Neural cell (in vitro differentiated cells): ENCODE measurements at regions not wholly inside any gene's neighbourhood (a gene's known extent, or its start where the extent isn't known, plus 50 kb on each side); places are given as distances from the start of the nearest gene placed in this dataset.

Source experiments
- H2AFZ ChIP-seq: fragments of 200-600, 300-800 bp; sonication (generic), shearing (Covaris generic); 2 replicates; pipeline ENCODE4 v1.6.0; 2014; ENCODE audit warnings: low read depth, mild to moderate bottlenecking, antibody characterized with exemption, low read length, moderate library complexity
- H3F3A ChIP-seq: fragments of 200-600 bp; shearing (Covaris generic); 2 replicates; pipeline ENCODE4 v1.6.1; 2016; ENCODE audit warnings: mild to moderate bottlenecking, moderate library complexity, mixed read lengths, antibody characterized with exemption, low read length; ENCODE audit not compliant: insufficient read depth, poor library complexity, severe bottlenecking
- H3K27ac ChIP-seq: fragments of 200-600, 300-800 bp; sonication (generic), shearing (Covaris generic); 2 replicates; pipeline ENCODE4 v1.5.1; 2014; ENCODE audit warnings: mild to moderate bottlenecking, low read length, moderate library complexity
- H3K27me3 ChIP-seq: fragments of 300-800, 200-600 bp; sonication (generic), shearing (Covaris generic); 2 replicates; pipeline ENCODE4 v1.6.0; 2014; ENCODE audit warnings: mild to moderate bottlenecking, low read depth, low read length, moderate library complexity; ENCODE audit not compliant: insufficient read depth
- H3K36me3 ChIP-seq: fragments of 300-800, 200-600 bp; sonication (generic), shearing (Covaris generic); 2 replicates; pipeline ENCODE4 v1.5.1; 2014; ENCODE audit warnings: mild to moderate bottlenecking, antibody characterized with exemption, low read length, moderate library complexity; ENCODE audit not compliant: insufficient read depth
- H3K4me2 ChIP-seq: fragments of 300-800, 200-600 bp; sonication (generic), shearing (Covaris generic); 2 replicates; pipeline ENCODE4 v1.6.0; 2014; ENCODE audit warnings: mild to moderate bottlenecking, low read length
- H3K4me3 ChIP-seq: fragments of 300-800, 200-600 bp; sonication (generic), shearing (Covaris generic); 2 replicates; pipeline ENCODE4 v1.5.1; 2014; ENCODE audit warnings: mild to moderate bottlenecking, low read length, moderate library complexity
- H3K79me2 ChIP-seq: fragments of 200-600 bp; shearing (Covaris generic); replicated peaks from 2 replicates; pipeline ENCODE4 v1.6.0; 2014; ENCODE audit warnings: mild to moderate bottlenecking, low read length, moderate library complexity; ENCODE audit not compliant: insufficient read depth
- H3K9ac ChIP-seq: fragments of 300-800, 200-600 bp; sonication (generic), shearing (Covaris generic); 2 replicates; pipeline ENCODE4 v1.6.1; 2016; ENCODE audit warnings: mild to moderate bottlenecking, low read length, mixed read lengths
- H3K9me2 ChIP-seq: fragments of 200-600 bp; shearing (Covaris generic); 2 replicates; pipeline ENCODE4 v1.6.1; 2016; ENCODE audit warnings: mild to moderate bottlenecking, low read length, mixed read lengths; ENCODE audit not compliant: insufficient read depth
- H3K9me3 ChIP-seq: fragments of 200-600, 300-800 bp; sonication (generic), shearing (Covaris generic); 2 replicates; pipeline ENCODE4 v1.6.1; 2016; ENCODE audit warnings: mild to moderate bottlenecking, mixed run types, low read length, moderate library complexity, mixed read lengths
- H4K20me1 ChIP-seq: fragments of 200-600 bp; shearing (Covaris generic); 2 replicates; pipeline ENCODE4 v1.6.1; 2016; ENCODE audit warnings: mild to moderate bottlenecking, mixed run types; ENCODE audit not compliant: insufficient read depth
- EP300 ChIP-seq: fragments of 450-650 bp; conservative IDR thresholded peaks from 2 replicates; pipeline ENCODE4 v1.6.1; 2014; ENCODE audit warnings: antibody characterized with exemption, mild to moderate bottlenecking, moderate library complexity; ENCODE audit not compliant: poor library complexity, severe bottlenecking
- EZH2 ChIP-seq: fragments of 200-600, 300-800 bp; shearing (Covaris generic), sonication (generic); IDR thresholded peaks from 2 replicates; pipeline ENCODE4 v1.6.1; 2014; ENCODE audit warnings: antibody characterized with exemption, low read length, borderline replicate concordance, mild to moderate bottlenecking; ENCODE audit not compliant: insufficient read depth, poor library complexity, severe bottlenecking
- MXI1 ChIP-seq: fragments of 450-650 bp; conservative IDR thresholded peaks from 2 replicates; pipeline ENCODE4 v1.6.1; 2014; ENCODE audit warnings: antibody characterized with exemption, mild to moderate bottlenecking; ENCODE audit not compliant: poor library complexity, severe bottlenecking
- POLR2AphosphoS5 ChIP-seq: IDR thresholded peaks from 2 replicates; pipeline ENCODE4 v1.6.1; 2012
- RAD21 ChIP-seq: fragments of 450-650 bp; conservative IDR thresholded peaks from 2 replicates; pipeline ENCODE4 v1.6.1; 2014; ENCODE audit warnings: antibody characterized with exemption, mild to moderate bottlenecking, moderate library complexity
- SMC3 ChIP-seq: fragments of 450-650 bp; conservative IDR thresholded peaks from 2 replicates; pipeline ENCODE4 v1.6.1; 2014; ENCODE audit warnings: antibody characterized with exemption, mild to moderate bottlenecking, moderate library complexity; ENCODE audit not compliant: poor library complexity
- TAF1 ChIP-seq: IDR thresholded peaks from 2 replicates; pipeline ENCODE4 v1.6.1; 2012; ENCODE audit warnings: low read depth
- TF ChIP-seq, protein P1 (sequence below): fragments of 450-650 bp; IDR thresholded peaks from 2 replicates; pipeline ENCODE4 v1.5.1; 2014; ENCODE audit warnings: antibody characterized with exemption, mild to moderate bottlenecking, moderate library complexity; ENCODE audit not compliant: poor library complexity, severe bottlenecking
- TF ChIP-seq, protein P2 (sequence below): IDR thresholded peaks from 2 replicates; pipeline ENCODE4 v1.6.1; 2012; ENCODE audit warnings: borderline replicate concordance

DNA sequence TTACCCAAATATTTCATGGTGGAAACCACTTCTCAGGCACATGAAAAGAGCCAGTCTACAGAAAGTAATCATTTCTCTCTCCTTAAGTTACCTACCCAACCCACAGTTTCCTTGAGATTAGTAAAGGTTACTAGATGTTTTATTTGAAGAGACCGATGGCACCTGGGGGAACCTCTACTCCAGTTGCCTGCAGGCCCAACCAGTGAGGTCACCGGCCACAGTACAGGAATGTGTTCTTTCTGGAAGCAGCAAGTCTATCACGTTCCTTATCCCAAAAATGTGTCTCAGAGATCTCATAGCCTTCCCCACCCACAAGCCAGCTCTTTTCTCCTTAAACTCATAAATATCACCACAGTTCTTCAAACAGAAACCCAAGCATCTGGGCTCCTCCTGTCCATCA, 316.1 kb downstream of the COG6 start:
- TF ChIP-seq EZH2 (no peak), RAD21 (no peak), SMC3 (no peak), TAF1 (no peak), POLR2AphosphoS5 (no peak), EP300 (no peak), MXI1 (no peak)
- TF ChIP-seq, protein P1, sequence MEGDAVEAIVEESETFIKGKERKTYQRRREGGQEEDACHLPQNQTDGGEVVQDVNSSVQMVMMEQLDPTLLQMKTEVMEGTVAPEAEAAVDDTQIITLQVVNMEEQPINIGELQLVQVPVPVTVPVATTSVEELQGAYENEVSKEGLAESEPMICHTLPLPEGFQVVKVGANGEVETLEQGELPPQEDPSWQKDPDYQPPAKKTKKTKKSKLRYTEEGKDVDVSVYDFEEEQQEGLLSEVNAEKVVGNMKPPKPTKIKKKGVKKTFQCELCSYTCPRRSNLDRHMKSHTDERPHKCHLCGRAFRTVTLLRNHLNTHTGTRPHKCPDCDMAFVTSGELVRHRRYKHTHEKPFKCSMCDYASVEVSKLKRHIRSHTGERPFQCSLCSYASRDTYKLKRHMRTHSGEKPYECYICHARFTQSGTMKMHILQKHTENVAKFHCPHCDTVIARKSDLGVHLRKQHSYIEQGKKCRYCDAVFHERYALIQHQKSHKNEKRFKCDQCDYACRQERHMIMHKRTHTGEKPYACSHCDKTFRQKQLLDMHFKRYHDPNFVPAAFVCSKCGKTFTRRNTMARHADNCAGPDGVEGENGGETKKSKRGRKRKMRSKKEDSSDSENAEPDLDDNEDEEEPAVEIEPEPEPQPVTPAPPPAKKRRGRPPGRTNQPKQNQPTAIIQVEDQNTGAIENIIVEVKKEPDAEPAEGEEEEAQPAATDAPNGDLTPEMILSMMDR, result no peak
- TF ChIP-seq, protein P2, sequence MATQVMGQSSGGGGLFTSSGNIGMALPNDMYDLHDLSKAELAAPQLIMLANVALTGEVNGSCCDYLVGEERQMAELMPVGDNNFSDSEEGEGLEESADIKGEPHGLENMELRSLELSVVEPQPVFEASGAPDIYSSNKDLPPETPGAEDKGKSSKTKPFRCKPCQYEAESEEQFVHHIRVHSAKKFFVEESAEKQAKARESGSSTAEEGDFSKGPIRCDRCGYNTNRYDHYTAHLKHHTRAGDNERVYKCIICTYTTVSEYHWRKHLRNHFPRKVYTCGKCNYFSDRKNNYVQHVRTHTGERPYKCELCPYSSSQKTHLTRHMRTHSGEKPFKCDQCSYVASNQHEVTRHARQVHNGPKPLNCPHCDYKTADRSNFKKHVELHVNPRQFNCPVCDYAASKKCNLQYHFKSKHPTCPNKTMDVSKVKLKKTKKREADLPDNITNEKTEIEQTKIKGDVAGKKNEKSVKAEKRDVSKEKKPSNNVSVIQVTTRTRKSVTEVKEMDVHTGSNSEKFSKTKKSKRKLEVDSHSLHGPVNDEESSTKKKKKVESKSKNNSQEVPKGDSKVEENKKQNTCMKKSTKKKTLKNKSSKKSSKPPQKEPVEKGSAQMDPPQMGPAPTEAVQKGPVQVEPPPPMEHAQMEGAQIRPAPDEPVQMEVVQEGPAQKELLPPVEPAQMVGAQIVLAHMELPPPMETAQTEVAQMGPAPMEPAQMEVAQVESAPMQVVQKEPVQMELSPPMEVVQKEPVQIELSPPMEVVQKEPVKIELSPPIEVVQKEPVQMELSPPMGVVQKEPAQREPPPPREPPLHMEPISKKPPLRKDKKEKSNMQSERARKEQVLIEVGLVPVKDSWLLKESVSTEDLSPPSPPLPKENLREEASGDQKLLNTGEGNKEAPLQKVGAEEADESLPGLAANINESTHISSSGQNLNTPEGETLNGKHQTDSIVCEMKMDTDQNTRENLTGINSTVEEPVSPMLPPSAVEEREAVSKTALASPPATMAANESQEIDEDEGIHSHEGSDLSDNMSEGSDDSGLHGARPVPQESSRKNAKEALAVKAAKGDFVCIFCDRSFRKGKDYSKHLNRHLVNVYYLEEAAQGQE, result no peak
- Histone ChIP-seq H3K36me3 (no peaks in the 10 kb centered on the region), H3K9me2 (no peaks in the 10 kb centered on the region), H3K27ac (no peak overlapping the region), H3F3A (no peaks in the 10 kb centered on the region), H3K9me3 (no peaks in the 10 kb centered on the region), H4K20me1 (no peaks in the 10 kb centered on the region), H3K4me3 (no peak overlapping the region), H3K4me2 (no peak overlapping the region), H3K79me2 (no peaks in the 10 kb centered on the region), H3K9ac (no peak overlapping the region), H3K27me3 (no peaks in the 10 kb centered on the region), H2AFZ (no peak overlapping the region)

GRCh38 chr13:39976481-39976880, 321.0 kb downstream of the COG6 start:
- H3K27me3 ChIP-seq, result no peaks in the 10 kb centered on the region
- no peaks in the 10 kb centered on the region for H3F3A ChIP-seq
- no peaks in the 10 kb centered on the region for H4K20me1 ChIP-seq
- H3K9ac ChIP-seq, result no peak overlapping the region
- no peak overlapping the region for H2AFZ ChIP-seq
- H3K27ac ChIP-seq, result no peak overlapping the region
- TF ChIP-seq SMC3, result no peak
- TF ChIP-seq EZH2, result no peak
- TF ChIP-seq RAD21, result no peak
- no peak for TF ChIP-seq POLR2AphosphoS5
- TF ChIP-seq TAF1, result no peak
- TF ChIP-seq MXI1, result no peak
- no peak for TF ChIP-seq EP300
- TF ChIP-seq, protein P2, result no peak
- TF ChIP-seq, protein P1, result no peak
- H3K4me2 ChIP-seq, result no peak overlapping the region
- no peaks in the 10 kb centered on the region for H3K9me3 ChIP-seq
- H3K36me3 ChIP-seq, result no peaks in the 10 kb centered on the region
- no peaks in the 10 kb centered on the region for H3K9me2 ChIP-seq
- H3K4me3 ChIP-seq, result no peak overlapping the region
- no peaks in the 10 kb centered on the region for H3K79me2 ChIP-seq
